SK-N-SH treated with all-trans-retinoic acid at 6 μM for 48 hours (cell line): ENCODE measurements at regions not wholly inside any gene's neighbourhood (a gene's known extent, or its start where the extent isn't known, plus 50 kb on each side); places are given as distances from the start of the nearest gene placed in this dataset.

Experiments used
- BACH2 ChIP-seq: fragments of 250-450 bp; sonication (Bioruptor Pico); IDR thresholded peaks from 2 replicates; pipeline ENCODE4 v1.9.0; 2021; ENCODE audit warnings: mild to moderate bottlenecking, borderline replicate concordance
- CSRNP3 ChIP-seq: fragments of 250-450 bp; sonication (Bioruptor Pico); IDR thresholded peaks from 2 replicates; pipeline ENCODE4 v1.5.1; 2021; ENCODE audit warnings: mild to moderate bottlenecking, moderate library complexity
- ISL1 ChIP-seq: fragments of 250-450 bp; sonication (Bioruptor Pico); IDR thresholded peaks from 2 replicates; pipeline ENCODE4 v2.1.2; 2022; ENCODE audit warnings: mild to moderate bottlenecking, moderate library complexity
- RARB ChIP-seq: fragments of 250-450 bp; sonication (Bioruptor Pico); IDR thresholded peaks from 2 replicates; pipeline ENCODE4 v1.8.0; 2021; ENCODE audit warnings: mild to moderate bottlenecking, moderate library complexity
- SNAI2 ChIP-seq: fragments of 250-450 bp; sonication (Bioruptor Pico); IDR thresholded peaks from 2 replicates; pipeline ENCODE4 v1.5.0; 2020; ENCODE audit warnings: mild to moderate bottlenecking, moderate library complexity
- TCF4 ChIP-seq: fragments of 250-450 bp; sonication (Bioruptor Pico); IDR thresholded peaks from 2 replicates; pipeline ENCODE4 v1.8.0; 2021; ENCODE audit warnings: mild to moderate bottlenecking, moderate library complexity, borderline replicate concordance
- TSHZ2 ChIP-seq: fragments of 250-450 bp; sonication (Bioruptor Pico); IDR thresholded peaks from 2 replicates; pipeline ENCODE4 v1.5.0; 2020; ENCODE audit warnings: mild to moderate bottlenecking, moderate library complexity
- ZFP3 ChIP-seq: fragments of 250-450 bp; sonication (Bioruptor Pico); IDR thresholded peaks from 2 replicates; pipeline ENCODE4 v1.5.0; 2020; ENCODE audit warnings: mild to moderate bottlenecking, moderate library complexity
- ZNF565 ChIP-seq: fragments of 450-650 bp; formaldehyde crosslinking; conservative IDR thresholded peaks from 2 replicates; pipeline ENCODE4 v1.5.0; 2020; ENCODE audit warnings: low read depth, mild to moderate bottlenecking, moderate library complexity
- ZNF70 ChIP-seq: fragments of 450-650 bp; formaldehyde crosslinking; IDR thresholded peaks from 2 replicates; pipeline ENCODE4 v1.5.0; 2020; ENCODE audit warnings: mild to moderate bottlenecking, moderate library complexity
- TF ChIP-seq, protein P1 (sequence below): fragments of 250-450 bp; sonication (Bioruptor Pico); IDR thresholded peaks from 2 replicates; pipeline ENCODE4 v1.8.0; 2020; ENCODE audit warnings: mild to moderate bottlenecking, moderate library complexity, borderline replicate concordance
- TF ChIP-seq, protein P2 (sequence below): fragments of 250-450 bp; sonication (Bioruptor Pico); IDR thresholded peaks from 2 replicates; pipeline ENCODE4 v1.5.1; 2020; ENCODE audit warnings: low read depth, mild to moderate bottlenecking, moderate library complexity

GRCh38 chr2:7674606-7675005 is 757.4 kb downstream of the RNF144A start:
- TF ChIP-seq BACH2 (no peak), ZFP3 (no peak), ISL1 (CRISPR knock-in tag) (no peak), RARB (CRISPR knock-in tag) (no peak), TCF4 (CRISPR knock-in tag) (no peak), ZNF565 (CRISPR knock-in tag) (no peak), ZNF70 (CRISPR knock-in tag) (no peak), CSRNP3 (no peak), SNAI2 (CRISPR knock-in tag) (no peak), TSHZ2 (CRISPR knock-in tag) (no peak)
- TF ChIP-seq, protein P1, sequence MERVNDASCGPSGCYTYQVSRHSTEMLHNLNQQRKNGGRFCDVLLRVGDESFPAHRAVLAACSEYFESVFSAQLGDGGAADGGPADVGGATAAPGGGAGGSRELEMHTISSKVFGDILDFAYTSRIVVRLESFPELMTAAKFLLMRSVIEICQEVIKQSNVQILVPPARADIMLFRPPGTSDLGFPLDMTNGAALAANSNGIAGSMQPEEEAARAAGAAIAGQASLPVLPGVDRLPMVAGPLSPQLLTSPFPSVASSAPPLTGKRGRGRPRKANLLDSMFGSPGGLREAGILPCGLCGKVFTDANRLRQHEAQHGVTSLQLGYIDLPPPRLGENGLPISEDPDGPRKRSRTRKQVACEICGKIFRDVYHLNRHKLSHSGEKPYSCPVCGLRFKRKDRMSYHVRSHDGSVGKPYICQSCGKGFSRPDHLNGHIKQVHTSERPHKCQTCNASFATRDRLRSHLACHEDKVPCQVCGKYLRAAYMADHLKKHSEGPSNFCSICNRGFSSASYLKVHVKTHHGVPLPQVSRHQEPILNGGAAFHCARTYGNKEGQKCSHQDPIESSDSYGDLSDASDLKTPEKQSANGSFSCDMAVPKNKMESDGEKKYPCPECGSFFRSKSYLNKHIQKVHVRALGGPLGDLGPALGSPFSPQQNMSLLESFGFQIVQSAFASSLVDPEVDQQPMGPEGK (CRISPR knock-in tag): no peak
- TF ChIP-seq, protein P2, sequence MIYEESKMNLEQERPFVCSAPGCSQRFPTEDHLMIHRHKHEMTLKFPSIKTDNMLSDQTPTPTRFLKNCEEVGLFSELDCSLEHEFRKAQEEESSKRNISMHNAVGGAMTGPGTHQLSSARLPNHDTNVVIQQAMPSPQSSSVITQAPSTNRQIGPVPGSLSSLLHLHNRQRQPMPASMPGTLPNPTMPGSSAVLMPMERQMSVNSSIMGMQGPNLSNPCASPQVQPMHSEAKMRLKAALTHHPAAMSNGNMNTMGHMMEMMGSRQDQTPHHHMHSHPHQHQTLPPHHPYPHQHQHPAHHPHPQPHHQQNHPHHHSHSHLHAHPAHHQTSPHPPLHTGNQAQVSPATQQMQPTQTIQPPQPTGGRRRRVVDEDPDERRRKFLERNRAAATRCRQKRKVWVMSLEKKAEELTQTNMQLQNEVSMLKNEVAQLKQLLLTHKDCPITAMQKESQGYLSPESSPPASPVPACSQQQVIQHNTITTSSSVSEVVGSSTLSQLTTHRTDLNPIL (CRISPR knock-in tag): no peak
